Esophagus muscularis mucosa (tissue), 4 donors: ENCODE measurements at regions not wholly inside any gene's neighbourhood (a gene's known extent, or its start where the extent isn't known, plus 50 kb on each side); places are given as distances from the start of the nearest gene placed in this dataset.

Experiments used
- EP300 ChIP-seq: sonication (generic); formaldehyde crosslinking; IDR thresholded peaks from one replicate; pipeline ENCODE4 v1.6.1; 2017; ENCODE audit warnings: antibody characterized with exemption
- POLR2A ChIP-seq: fragments of 450-650 bp; IDR thresholded peaks from one replicate; pipeline ENCODE4 v1.6.1; 2017; ENCODE audit warnings: antibody characterized with exemption, moderate library complexity, mild to moderate bottlenecking, low read depth
- TF ChIP-seq, protein P1 (sequence below), 3 experiments: fragments of 200-600 bp in 2 of 3; fragments of 450-650 bp in 1 of 3; sonication (generic) in 2 of 3; IDR thresholded peaks; one replicate each; pipeline ENCODE4 v1.5.1; 2017 to 2019; ENCODE audit warnings: antibody characterized with exemption in 3 of 3, mild to moderate bottlenecking in 2 of 3, moderate library complexity in 1 of 3

DNA sequence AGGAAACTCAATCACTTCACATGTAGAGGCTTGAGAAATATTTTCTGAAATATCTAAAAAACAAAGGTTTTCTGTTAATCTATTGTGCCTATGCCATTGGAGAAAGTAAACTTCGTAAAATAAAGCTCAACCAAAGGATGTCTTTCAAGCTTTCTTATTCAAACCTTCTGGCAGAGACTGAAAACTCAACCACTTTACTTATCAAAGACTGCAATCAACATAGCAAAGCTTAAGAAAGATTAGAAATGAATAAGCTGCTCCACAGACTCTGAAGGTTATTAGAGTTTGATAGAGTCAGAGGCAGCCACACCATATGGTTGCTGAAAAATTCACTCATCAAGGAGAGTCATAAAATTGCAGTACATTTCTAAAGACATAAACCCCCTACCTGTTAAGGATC lies 245.8 kb upstream of the MEOX2 start:
- TF ChIP-seq, protein P1, sequence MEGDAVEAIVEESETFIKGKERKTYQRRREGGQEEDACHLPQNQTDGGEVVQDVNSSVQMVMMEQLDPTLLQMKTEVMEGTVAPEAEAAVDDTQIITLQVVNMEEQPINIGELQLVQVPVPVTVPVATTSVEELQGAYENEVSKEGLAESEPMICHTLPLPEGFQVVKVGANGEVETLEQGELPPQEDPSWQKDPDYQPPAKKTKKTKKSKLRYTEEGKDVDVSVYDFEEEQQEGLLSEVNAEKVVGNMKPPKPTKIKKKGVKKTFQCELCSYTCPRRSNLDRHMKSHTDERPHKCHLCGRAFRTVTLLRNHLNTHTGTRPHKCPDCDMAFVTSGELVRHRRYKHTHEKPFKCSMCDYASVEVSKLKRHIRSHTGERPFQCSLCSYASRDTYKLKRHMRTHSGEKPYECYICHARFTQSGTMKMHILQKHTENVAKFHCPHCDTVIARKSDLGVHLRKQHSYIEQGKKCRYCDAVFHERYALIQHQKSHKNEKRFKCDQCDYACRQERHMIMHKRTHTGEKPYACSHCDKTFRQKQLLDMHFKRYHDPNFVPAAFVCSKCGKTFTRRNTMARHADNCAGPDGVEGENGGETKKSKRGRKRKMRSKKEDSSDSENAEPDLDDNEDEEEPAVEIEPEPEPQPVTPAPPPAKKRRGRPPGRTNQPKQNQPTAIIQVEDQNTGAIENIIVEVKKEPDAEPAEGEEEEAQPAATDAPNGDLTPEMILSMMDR (IDR thresholded peaks at IDR 0.05), result no peak
- TF ChIP-seq POLR2A (no peak), EP300 (no peak)
